ENCODE measurements at regions not wholly inside any gene's neighbourhood (a gene's known extent, or its start where the extent isn't known, plus 50 kb on each side); places are given as distances from the start of the nearest gene placed in this dataset. TPM values are rescaled to one million over a fixed set of nuclear protein-coding genes. Genes with fewer than 3 reads are reported as not detected.

Small RNA genes lying in the stretch of these regions (microRNA-seq; reads per million reads assigned to microRNA genes)
- gene MIR1233-2 (ENCODE audit: borderline microRNAs expressed, borderline replicate concordance): not detected

Data from CD4-positive, alpha-beta T cell (primary cell).